HL-60 (cell line): ENCODE measurements at regions not wholly inside any gene's neighbourhood (a gene's known extent, or its start where the extent isn't known, plus 50 kb on each side); places are given as distances from the start of the nearest gene placed in this dataset.
"Not testable (repeated sequence)": the region's sequence is repeated elsewhere in the genome, so short reads cannot be mapped to it uniquely, and the experiment has no call there.

Experiments
- DNase-seq, 2 experiments: peaks; one replicate each; pipeline ENCODE4 v3.0.0-alpha.2; 2010 to 2020; ENCODE audit warnings: low read depth in 1 of 2, low spot score in 1 of 2
- H3K27ac ChIP-seq: fragments of 250-450 bp; sonication (Bioruptor Pico); replicated peaks from 2 replicates; pipeline ENCODE4 v1.5.1; 2020; ENCODE audit warnings: mild to moderate bottlenecking, moderate library complexity
- H3K27me3 ChIP-seq: fragments of 250-450 bp; sonication (Bioruptor Pico); 2 replicates; pipeline ENCODE4 v1.5.1; 2021; ENCODE audit warnings: mild to moderate bottlenecking, moderate library complexity; ENCODE audit not compliant: insufficient read depth, poor library complexity, severe bottlenecking
- H3K4me3 ChIP-seq: replicated peaks from 2 replicates; pipeline ENCODE4 v1.5.1; 2011; ENCODE audit warnings: mild to moderate bottlenecking, control low read depth, low read length; ENCODE audit not compliant: insufficient read depth
- GABPA ChIP-seq: IDR thresholded peaks from 2 replicates; pipeline ENCODE4 v1.6.1; 2012; ENCODE audit warnings: low read depth
- POLR2AphosphoS5 ChIP-seq: IDR thresholded peaks from 2 replicates; pipeline ENCODE4 v1.6.1; 2012; ENCODE audit warnings: low read depth
- SPI1 ChIP-seq: IDR thresholded peaks from 2 replicates; pipeline ENCODE4 v1.6.1; 2012; ENCODE audit warnings: low read depth, mild to moderate bottlenecking, borderline replicate concordance
- TF ChIP-seq, protein P1 (sequence below): IDR thresholded peaks from one replicate; pipeline ENCODE4 v1.5.1; 2011; ENCODE audit warnings: low read length, control low read depth, inconsistent platforms; ENCODE audit not compliant: insufficient read depth
- TF ChIP-seq, protein P2 (sequence below): IDR thresholded peaks from 2 replicates; pipeline ENCODE4 v1.6.1; 2012; ENCODE audit warnings: low read depth; ENCODE audit not compliant: insufficient replicate concordance

DNA sequence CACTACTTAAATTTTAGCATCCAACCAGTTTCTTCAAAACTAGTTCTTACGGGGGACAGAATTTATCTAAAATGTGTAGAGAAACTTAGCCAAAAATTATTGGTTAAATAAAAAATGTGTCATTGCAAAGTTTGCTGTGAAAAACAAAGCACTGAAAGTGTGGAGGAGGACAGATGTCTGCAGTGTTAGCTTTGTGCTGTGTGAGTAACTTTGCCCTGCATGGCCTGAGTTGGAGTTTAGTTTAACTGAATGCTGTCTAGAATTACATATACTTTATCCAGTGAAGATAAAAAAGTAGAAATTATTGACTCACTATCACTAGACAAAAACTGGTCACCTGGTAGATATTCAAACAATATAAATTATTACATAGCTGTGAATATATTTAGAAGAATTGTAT is 1225.2 kb upstream of the CELF4 start:
- Histone ChIP-seq H3K27ac (no peak overlapping the region), H3K27me3 (no peaks in the 10 kb centered on the region), H3K4me3 (no peak overlapping the region)
- TF ChIP-seq, protein P1, sequence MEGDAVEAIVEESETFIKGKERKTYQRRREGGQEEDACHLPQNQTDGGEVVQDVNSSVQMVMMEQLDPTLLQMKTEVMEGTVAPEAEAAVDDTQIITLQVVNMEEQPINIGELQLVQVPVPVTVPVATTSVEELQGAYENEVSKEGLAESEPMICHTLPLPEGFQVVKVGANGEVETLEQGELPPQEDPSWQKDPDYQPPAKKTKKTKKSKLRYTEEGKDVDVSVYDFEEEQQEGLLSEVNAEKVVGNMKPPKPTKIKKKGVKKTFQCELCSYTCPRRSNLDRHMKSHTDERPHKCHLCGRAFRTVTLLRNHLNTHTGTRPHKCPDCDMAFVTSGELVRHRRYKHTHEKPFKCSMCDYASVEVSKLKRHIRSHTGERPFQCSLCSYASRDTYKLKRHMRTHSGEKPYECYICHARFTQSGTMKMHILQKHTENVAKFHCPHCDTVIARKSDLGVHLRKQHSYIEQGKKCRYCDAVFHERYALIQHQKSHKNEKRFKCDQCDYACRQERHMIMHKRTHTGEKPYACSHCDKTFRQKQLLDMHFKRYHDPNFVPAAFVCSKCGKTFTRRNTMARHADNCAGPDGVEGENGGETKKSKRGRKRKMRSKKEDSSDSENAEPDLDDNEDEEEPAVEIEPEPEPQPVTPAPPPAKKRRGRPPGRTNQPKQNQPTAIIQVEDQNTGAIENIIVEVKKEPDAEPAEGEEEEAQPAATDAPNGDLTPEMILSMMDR = no peak
- no peak for TF ChIP-seq SPI1
- TF ChIP-seq, protein P2, sequence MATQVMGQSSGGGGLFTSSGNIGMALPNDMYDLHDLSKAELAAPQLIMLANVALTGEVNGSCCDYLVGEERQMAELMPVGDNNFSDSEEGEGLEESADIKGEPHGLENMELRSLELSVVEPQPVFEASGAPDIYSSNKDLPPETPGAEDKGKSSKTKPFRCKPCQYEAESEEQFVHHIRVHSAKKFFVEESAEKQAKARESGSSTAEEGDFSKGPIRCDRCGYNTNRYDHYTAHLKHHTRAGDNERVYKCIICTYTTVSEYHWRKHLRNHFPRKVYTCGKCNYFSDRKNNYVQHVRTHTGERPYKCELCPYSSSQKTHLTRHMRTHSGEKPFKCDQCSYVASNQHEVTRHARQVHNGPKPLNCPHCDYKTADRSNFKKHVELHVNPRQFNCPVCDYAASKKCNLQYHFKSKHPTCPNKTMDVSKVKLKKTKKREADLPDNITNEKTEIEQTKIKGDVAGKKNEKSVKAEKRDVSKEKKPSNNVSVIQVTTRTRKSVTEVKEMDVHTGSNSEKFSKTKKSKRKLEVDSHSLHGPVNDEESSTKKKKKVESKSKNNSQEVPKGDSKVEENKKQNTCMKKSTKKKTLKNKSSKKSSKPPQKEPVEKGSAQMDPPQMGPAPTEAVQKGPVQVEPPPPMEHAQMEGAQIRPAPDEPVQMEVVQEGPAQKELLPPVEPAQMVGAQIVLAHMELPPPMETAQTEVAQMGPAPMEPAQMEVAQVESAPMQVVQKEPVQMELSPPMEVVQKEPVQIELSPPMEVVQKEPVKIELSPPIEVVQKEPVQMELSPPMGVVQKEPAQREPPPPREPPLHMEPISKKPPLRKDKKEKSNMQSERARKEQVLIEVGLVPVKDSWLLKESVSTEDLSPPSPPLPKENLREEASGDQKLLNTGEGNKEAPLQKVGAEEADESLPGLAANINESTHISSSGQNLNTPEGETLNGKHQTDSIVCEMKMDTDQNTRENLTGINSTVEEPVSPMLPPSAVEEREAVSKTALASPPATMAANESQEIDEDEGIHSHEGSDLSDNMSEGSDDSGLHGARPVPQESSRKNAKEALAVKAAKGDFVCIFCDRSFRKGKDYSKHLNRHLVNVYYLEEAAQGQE = no peak
- TF ChIP-seq GABPA = no peak
- DNase-seq = no peak

DNA sequence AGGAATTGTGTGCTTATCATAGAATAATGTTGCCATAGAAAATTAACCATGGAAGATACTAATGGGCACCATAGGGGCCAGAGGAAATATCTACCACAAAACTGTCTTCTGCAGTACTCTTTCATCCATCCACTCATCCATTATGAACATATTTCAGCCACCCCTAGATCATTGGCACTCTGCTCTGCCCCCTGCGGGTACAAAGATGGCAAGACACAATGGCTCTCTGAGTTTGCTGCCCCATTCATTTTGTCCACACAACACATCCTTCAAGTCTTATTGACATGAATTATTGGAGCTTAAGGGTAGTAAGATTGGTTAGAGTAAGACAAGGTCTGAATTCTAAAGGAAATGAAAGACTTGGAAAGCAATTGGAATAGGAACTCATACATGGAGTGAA is 1224.7 kb upstream of the CELF4 start:
- Histone ChIP-seq H3K27me3 (no peaks in the 10 kb centered on the region), H3K27ac (no peak overlapping the region), H3K4me3 (no peak overlapping the region)
- TF ChIP-seq GABPA = no peak
- TF ChIP-seq, protein P1 = peak; percentile 1
- no peak for DNase-seq

DNA sequence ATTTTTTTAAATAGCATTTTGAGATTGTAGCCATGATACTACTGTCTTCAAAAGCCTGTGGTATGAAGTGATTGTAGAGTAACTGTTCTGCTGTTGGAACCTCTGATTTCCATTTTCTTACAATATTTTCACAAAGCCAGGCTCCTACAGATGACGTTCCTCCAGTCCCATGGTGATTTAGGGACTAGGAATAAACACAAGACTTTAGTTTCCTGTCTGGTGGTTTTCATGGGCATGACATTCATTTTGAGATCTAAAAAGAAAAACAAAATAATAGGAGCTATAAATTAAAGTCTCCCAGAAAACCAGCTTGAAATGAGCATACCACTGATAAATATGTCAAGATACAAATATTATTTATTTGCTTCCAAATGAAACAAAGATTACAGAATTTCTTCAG is 1223.5 kb upstream of the CELF4 start:
- DNase-seq = no peak
- Histone ChIP-seq H3K27ac (no peak overlapping the region), H3K4me3 (no peak overlapping the region), H3K27me3 (no peaks in the 10 kb centered on the region)
- TF ChIP-seq SPI1 = no peak
- TF ChIP-seq, protein P2 = no peak
- TF ChIP-seq, protein P1 = no peak
- no peak for TF ChIP-seq GABPA
- no peak for TF ChIP-seq POLR2AphosphoS5

DNA sequence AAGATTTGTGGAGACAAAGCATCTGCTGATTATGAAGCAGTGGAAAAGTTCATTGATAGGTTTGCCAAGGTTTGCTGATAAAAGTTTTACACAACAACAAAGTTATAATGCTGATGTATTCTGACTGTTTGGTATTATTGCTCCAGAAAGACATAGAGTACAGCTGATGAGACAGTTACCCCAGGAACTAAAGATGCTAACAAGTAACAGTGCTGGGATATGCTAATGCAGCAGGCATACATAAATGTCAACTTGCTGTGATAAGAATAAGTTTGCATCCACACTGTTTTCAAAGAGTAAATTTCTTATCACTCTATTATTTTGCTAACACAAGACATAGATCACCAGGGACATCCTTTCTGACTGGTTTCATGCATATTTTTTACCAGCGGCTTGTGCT is 1221.3 kb upstream of the CELF4 start:
- Histone ChIP-seq H3K4me3 (no peak overlapping the region), H3K27ac (no peak overlapping the region), H3K27me3 (no peaks in the 10 kb centered on the region)
- no peak for TF ChIP-seq POLR2AphosphoS5
- TF ChIP-seq, protein P2 = no peak
- TF ChIP-seq SPI1 = no peak
- TF ChIP-seq, protein P1 = no peak
- no peak for TF ChIP-seq GABPA
- no peak for DNase-seq

DNA sequence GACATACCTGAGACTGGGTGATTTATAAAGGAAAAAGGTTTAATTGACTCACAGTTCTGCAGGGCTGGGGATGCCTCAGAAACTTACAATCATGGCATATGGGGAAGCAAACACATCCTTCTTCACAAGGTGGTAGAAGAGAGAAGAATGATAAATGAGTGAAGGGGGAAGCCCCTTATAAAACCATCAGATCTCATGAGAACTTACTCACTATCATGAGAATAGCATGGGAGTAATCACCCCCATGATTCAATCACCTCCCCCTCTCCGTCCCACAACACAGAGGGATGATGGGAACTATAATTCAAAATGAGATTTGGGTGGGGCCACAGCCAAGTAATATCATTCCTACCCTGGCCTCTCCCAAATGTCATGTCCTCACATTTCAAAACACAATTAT is 1206.0 kb upstream of the CELF4 start:
- not testable (repeated sequence) for H3K27ac ChIP-seq, H3K27me3 ChIP-seq, DNase-seq, H3K4me3 ChIP-seq
